Peyer's patch (tissue), 4 donors: ENCODE measurements at regions not wholly inside any gene's neighbourhood (a gene's known extent, or its start where the extent isn't known, plus 50 kb on each side); places are given as distances from the start of the nearest gene placed in this dataset.

Source experiments
- POLR2A ChIP-seq, 2 donors: fragments of 450-650 bp; IDR thresholded peaks; one replicate each; pipeline ENCODE4 v1.5.1; 2017; ENCODE audit warnings: antibody characterized with exemption in 2 of 2, mild to moderate bottlenecking in 2 of 2, moderate library complexity in 2 of 2
- TF ChIP-seq, protein P1 (sequence below), 6 experiments: fragments of 450-650 bp in 4 of 6; fragments of 200-600 bp in 2 of 6; sonication (generic) in 1 of 6; IDR thresholded peaks; one replicate each; pipeline ENCODE4 v1.5.1; 2017 to 2019; ENCODE audit warnings: antibody characterized with exemption in 6 of 6, mild to moderate bottlenecking in 3 of 6, moderate library complexity in 1 of 6

DNA sequence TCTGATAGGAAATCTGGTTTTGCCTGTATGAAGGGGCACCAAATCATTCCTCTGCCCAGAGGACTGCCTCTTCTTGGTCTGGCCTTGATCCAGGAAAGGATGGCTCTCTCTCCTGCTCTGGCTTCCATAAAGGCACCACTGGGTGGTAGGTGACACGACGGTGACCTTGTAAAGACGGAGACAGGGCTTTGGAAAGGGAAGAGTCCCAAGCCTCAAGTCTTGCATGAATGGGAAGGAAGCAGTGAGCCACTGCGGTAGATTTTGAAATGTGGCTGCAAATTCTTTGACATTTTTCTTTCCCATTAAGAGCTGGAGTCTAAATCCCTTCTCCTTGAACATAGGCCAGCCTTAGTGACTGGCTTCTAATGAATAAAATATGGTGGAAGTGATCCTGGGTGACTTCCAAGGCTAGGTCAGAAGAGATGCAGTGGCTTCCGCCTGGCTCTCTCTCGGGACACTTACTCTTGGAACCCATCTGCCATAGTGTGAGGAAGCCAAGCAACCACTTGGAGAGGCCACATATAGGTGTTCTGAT is 347.4 kb downstream of the BCOR start:
- no peak for TF ChIP-seq POLR2A (IDR thresholded peaks at IDR 0.05)
- TF ChIP-seq, protein P1, sequence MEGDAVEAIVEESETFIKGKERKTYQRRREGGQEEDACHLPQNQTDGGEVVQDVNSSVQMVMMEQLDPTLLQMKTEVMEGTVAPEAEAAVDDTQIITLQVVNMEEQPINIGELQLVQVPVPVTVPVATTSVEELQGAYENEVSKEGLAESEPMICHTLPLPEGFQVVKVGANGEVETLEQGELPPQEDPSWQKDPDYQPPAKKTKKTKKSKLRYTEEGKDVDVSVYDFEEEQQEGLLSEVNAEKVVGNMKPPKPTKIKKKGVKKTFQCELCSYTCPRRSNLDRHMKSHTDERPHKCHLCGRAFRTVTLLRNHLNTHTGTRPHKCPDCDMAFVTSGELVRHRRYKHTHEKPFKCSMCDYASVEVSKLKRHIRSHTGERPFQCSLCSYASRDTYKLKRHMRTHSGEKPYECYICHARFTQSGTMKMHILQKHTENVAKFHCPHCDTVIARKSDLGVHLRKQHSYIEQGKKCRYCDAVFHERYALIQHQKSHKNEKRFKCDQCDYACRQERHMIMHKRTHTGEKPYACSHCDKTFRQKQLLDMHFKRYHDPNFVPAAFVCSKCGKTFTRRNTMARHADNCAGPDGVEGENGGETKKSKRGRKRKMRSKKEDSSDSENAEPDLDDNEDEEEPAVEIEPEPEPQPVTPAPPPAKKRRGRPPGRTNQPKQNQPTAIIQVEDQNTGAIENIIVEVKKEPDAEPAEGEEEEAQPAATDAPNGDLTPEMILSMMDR (IDR thresholded peaks at IDR 0.05), result no peak
